CD14-positive monocyte (primary cell): ENCODE measurements at regions not wholly inside any gene's neighbourhood (a gene's known extent, or its start where the extent isn't known, plus 50 kb on each side); places are given as distances from the start of the nearest gene placed in this dataset.
"Not testable (repeated sequence)": the region's sequence is repeated elsewhere in the genome, so short reads cannot be mapped to it uniquely, and the experiment has no call there.

Experiments used
- DNase-seq, 3 donors: peaks; one replicate each; pipeline ENCODE4 v3.0.0-alpha.2; 2011 to 2022
- H2AFZ ChIP-seq: 2 replicates; pipeline ENCODE4 v1.6.0; 2012; ENCODE audit warnings: mild to moderate bottlenecking, low read depth, low read length, inconsistent platforms; ENCODE audit not compliant: insufficient read depth, poor library complexity, severe bottlenecking
- H3K27ac ChIP-seq, 2 donors: 1 replicate in 1 of 2; 2 replicates in 1 of 2; pipeline ENCODE4 v1.5.1; 2012 to 2013; ENCODE audit warnings: low read length in 2 of 2, control low read depth in 1 of 2, inconsistent platforms in 1 of 2, low read depth in 1 of 2, mild to moderate bottlenecking in 1 of 2
- H3K27me3 ChIP-seq, 2 donors: one replicate each; pipeline versions ENCODE4 v1.6.0 to v1.6.1; 2011 to 2013; ENCODE audit warnings: low read length in 2 of 2; ENCODE audit not compliant: control insufficient read depth in 2 of 2, insufficient read depth in 2 of 2
- H3K36me3 ChIP-seq, 2 donors: replicated peaks in 1 of 2; 1 replicate in 1 of 2; 2 replicates in 1 of 2; pipeline versions ENCODE4 v1.5.1 to v1.6.1; 2012 to 2013; ENCODE audit warnings: low read length in 2 of 2, control low read depth in 1 of 2, inconsistent platforms in 1 of 2, mild to moderate bottlenecking in 1 of 2; ENCODE audit not compliant: insufficient read depth in 2 of 2, control insufficient read depth in 1 of 2
- H3K4me1 ChIP-seq, 2 donors: 1 replicate in 1 of 2; 2 replicates in 1 of 2; pipeline versions ENCODE4 v1.5.1 to v1.6.1; 2012 to 2013; ENCODE audit warnings: low read length in 2 of 2, control low read depth in 1 of 2, inconsistent platforms in 1 of 2, mild to moderate bottlenecking in 1 of 2, moderate library complexity in 1 of 2; ENCODE audit not compliant: insufficient read depth in 2 of 2, control insufficient read depth in 1 of 2
- H3K4me2 ChIP-seq: replicated peaks from 2 replicates; pipeline ENCODE3; 2012; ENCODE audit warnings: low read length, moderate library complexity, mild to moderate bottlenecking; ENCODE audit not compliant: poor library complexity, severe bottlenecking; ENCODE audit errors: extremely low read depth
- H3K4me3 ChIP-seq, 3 experiments: fragments of 200-600 bp in 1 of 3; sonication (generic) in 1 of 3; replicated peaks in 1 of 3; 1 replicate in 2 of 3; 2 replicates in 1 of 3; pipeline ENCODE4 v1.5.1; 2011 to 2013; ENCODE audit warnings: low read length in 3 of 3, mild to moderate bottlenecking in 3 of 3, control low read depth in 2 of 3, low read depth in 2 of 3, inconsistent platforms in 1 of 3, moderate library complexity in 1 of 3
- H3K79me2 ChIP-seq: 2 replicates; pipeline ENCODE4 v1.6.0; 2012; ENCODE audit warnings: mild to moderate bottlenecking, control low read depth, inconsistent platforms, low read length, moderate library complexity; ENCODE audit not compliant: insufficient read depth
- H3K9ac ChIP-seq: 2 replicates; pipeline ENCODE4 v1.6.0; 2017; ENCODE audit warnings: low read length, mild to moderate bottlenecking; ENCODE audit not compliant: insufficient read depth, poor library complexity, severe bottlenecking
- H3K9me3 ChIP-seq, 2 donors: replicated peaks in 1 of 2; 1 replicate in 1 of 2; 2 replicates in 1 of 2; pipeline versions ENCODE4 v1.5.1 to v1.6.1; 2012 to 2013; ENCODE audit warnings: low read length in 2 of 2, control low read depth in 1 of 2; ENCODE audit not compliant: control insufficient read depth in 1 of 2, insufficient read depth in 1 of 2
- H4K20me1 ChIP-seq: 2 replicates; pipeline ENCODE4 v1.6.0; 2012; ENCODE audit warnings: mild to moderate bottlenecking, low read length, control low read depth, moderate library complexity; ENCODE audit not compliant: insufficient read depth
- H3K27ac Mint-ChIP-seq, 7 donors: one replicate each; pipeline ENCODE4 v1.8.0; 2020; ENCODE audit warnings: mild to moderate bottlenecking in 7 of 7, mixed read lengths in 7 of 7, moderate library complexity in 6 of 7, inconsistent platforms in 2 of 7
- H3K27me3 Mint-ChIP-seq, 3 donors: one replicate each; pipeline ENCODE4 v1.8.0; 2021 to 2022; ENCODE audit warnings: low read depth in 3 of 3, mild to moderate bottlenecking in 3 of 3, mixed read lengths in 3 of 3, moderate library complexity in 3 of 3, inconsistent platforms in 1 of 3
- H3K36me3 Mint-ChIP-seq, 2 donors: one replicate each; pipeline ENCODE4 v1.8.0; 2020; ENCODE audit warnings: mixed read lengths in 2 of 2, inconsistent platforms in 1 of 2, mild to moderate bottlenecking in 1 of 2
- H3K4me1 Mint-ChIP-seq: one replicate; pipeline ENCODE4 v1.8.0; 2020; ENCODE audit warnings: mild to moderate bottlenecking, mixed read lengths
- H3K4me3 Mint-ChIP-seq, 2 donors: one replicate each; pipeline ENCODE4 v1.8.0; 2020; ENCODE audit warnings: mild to moderate bottlenecking in 2 of 2, mixed read lengths in 2 of 2, moderate library complexity in 1 of 2
- H3K9me3 Mint-ChIP-seq, 7 donors: one replicate each; pipeline ENCODE4 v1.8.0; 2020 to 2022; ENCODE audit warnings: mixed read lengths in 7 of 7, mild to moderate bottlenecking in 6 of 7, moderate library complexity in 6 of 7, inconsistent platforms in 2 of 7
- CTCF ChIP-seq: fragments of 200-600 bp; IDR thresholded peaks from one replicate; pipeline ENCODE4 v1.8.0; 2022; ENCODE audit warnings: antibody characterized with exemption, mild to moderate bottlenecking
- WGBS: methylation state at CpG from one replicate; pipeline ENCODE4 v1.1.5; 2013; ENCODE audit warnings: missing lambda C conversion rate; ENCODE audit not compliant: insufficient coverage; 5-methylcytosine and 5-hydroxymethylcytosine counted together
- intact Hi-C, 2 donors: fragments of 100-400 bp; cut with micrococcal nuclease; formaldehyde crosslinking; loops; one replicate each; pipeline versions ENCODE4 v1.15.0 to v1.15.1; 2023

DNA sequence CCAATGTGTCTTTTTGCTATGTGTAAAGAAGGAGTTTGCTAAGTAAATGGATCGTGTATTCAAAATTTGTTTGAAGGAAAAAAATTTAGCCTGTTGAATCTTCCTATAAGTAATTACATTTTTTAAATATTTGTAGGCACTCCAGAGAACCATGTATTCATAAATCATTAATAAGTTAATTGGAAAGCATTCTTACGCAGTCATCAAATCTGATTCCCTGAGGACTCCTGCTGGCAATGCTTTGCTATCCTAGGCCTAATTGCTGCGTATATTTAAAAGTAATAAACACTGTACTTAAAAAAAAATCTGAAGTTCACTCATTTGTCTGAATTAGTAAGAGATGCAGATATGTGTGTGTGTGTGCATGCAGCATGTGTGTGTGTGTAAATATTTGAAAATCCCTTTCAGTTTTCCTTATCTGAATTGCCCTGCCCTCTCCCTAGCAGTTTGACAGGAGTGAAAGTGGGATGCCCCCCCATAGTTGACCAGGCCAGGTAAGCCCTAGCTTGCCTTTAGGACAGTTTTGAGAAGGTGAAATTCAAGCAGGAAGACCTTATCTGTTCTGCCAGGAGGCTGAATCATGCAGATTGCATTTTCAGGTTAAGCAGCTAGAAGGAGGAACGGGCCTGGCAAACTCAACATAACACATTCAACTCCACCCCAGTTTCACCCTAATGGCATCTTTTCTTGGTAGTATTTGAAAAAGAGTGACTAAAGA lies 81.2 kb upstream of the DNAH5 start:
- intact Hi-C loops = no loop called here
- Histone ChIP-seq H4K20me1 (no peaks in the 10 kb centered on the region), H3K4me2 (no peak overlapping the region), H3K4me3 (no peak overlapping the region), H3K27me3 (no peaks in the 10 kb centered on the region), H2AFZ (no peak overlapping the region), H3K27ac (no peak overlapping the region), H3K36me3 (no peaks in the 10 kb centered on the region), H3K9me3 (no peaks in the 10 kb centered on the region), H3K79me2 (no peaks in the 10 kb centered on the region), H3K9ac (no peak overlapping the region), H3K4me1 (no peaks in the 10 kb centered on the region)
- H3K4me3 Mint-ChIP-seq = no peak overlapping the region
- no peaks in the 10 kb centered on the region for H3K4me1 Mint-ChIP-seq
- peaks cover 0 to 3% (median 0%) of the 10 kb centered on the region in 7 donors for H3K9me3 Mint-ChIP-seq
- H3K36me3 Mint-ChIP-seq = no peaks in the 10 kb centered on the region
- no CpG with 5 or more reads among the region's 4 CpGs for WGBS
- H3K27me3 Mint-ChIP-seq = peaks cover 0 to 7% (median 3%) of the 10 kb centered on the region in 3 donors
- TF ChIP-seq CTCF = no peak
- no peak overlapping the region for H3K27ac Mint-ChIP-seq
- DNase-seq = no peak

GRCh38 chr5:14022971-14023370 lies 78.5 kb upstream of the DNAH5 start:
- no peaks in the 10 kb centered on the region for H3K4me1 Mint-ChIP-seq
- intact Hi-C loops = no loop called here
- peaks cover 0 to 5% (median 0%) of the 10 kb centered on the region in 7 donors for H3K9me3 Mint-ChIP-seq

DNA sequence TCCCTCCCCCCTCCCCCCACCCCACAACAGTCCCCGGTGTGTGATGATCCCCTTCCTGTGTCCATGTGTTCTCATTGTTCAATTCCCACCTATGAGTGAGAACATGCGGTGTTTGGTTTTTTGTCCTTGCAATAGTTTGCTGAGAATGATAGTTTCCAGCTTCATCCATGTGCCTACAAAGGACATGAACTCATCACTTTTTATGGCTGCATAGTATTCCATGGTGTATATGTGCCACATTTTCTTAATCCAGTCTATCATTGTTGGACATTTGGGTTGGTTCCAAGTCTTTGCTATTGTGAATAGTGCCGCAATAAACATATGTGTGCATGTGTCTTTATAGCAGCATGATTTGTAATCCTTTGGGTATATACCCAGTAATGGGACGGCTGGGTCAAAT lies 76.5 kb upstream of the DNAH5 start:
- H3K4me2 ChIP-seq, H4K20me1 ChIP-seq, H3K9me3 Mint-ChIP-seq, H3K4me3 Mint-ChIP-seq, H3K27ac Mint-ChIP-seq, H3K79me2 ChIP-seq, H3K27me3 ChIP-seq, H2AFZ ChIP-seq, DNase-seq, H3K4me1 Mint-ChIP-seq, H3K4me1 ChIP-seq, H3K4me3 ChIP-seq, intact Hi-C loops, H3K9me3 ChIP-seq, H3K9ac ChIP-seq, H3K36me3 Mint-ChIP-seq, H3K36me3 ChIP-seq, H3K27ac ChIP-seq: not testable (repeated sequence)
- H3K27me3 Mint-ChIP-seq = peaks cover 3 to 15% (median 13%) of the 10 kb centered on the region in 3 donors
- WGBS = no CpG with 5 or more reads among the region's 4 CpGs

More at GRCh38 chr5:14022971-14023370, 78.5 kb upstream of the DNAH5 start:
- Histone ChIP-seq H3K36me3 (no peaks in the 10 kb centered on the region), H3K4me2 (no peak overlapping the region), H3K4me3 (no peak overlapping the region), H3K9me3 (no peaks in the 10 kb centered on the region), H2AFZ (no peak overlapping the region), H3K27ac (no peak overlapping the region), H4K20me1 (no peaks in the 10 kb centered on the region), H3K27me3 (no peaks in the 10 kb centered on the region), H3K9ac (no peak overlapping the region), H3K4me1 (no peaks in the 10 kb centered on the region), H3K79me2 (no peaks in the 10 kb centered on the region)
- no peak overlapping the region for H3K27ac Mint-ChIP-seq
- no peak overlapping the region for H3K4me3 Mint-ChIP-seq
- DNase-seq = no peak
- H3K36me3 Mint-ChIP-seq = no peaks in the 10 kb centered on the region
- peaks cover 2 to 11% (median 9%) of the 10 kb centered on the region in 3 donors for H3K27me3 Mint-ChIP-seq
- TF ChIP-seq CTCF = no peak
- WGBS = 93% methylated on average over 2 of the region's 3 CpGs
